Trophoblast cell (in vitro differentiated cells and primary cell): ENCODE measurements at regions not wholly inside any gene's neighbourhood (a gene's known extent, or its start where the extent isn't known, plus 50 kb on each side); places are given as distances from the start of the nearest gene placed in this dataset.

ENCODE experiments used
- DNase-seq, 2 donors: peaks; one replicate each; pipeline ENCODE4 v3.0.0-alpha.2; 2016
- H2AFZ ChIP-seq: 2 replicates; pipeline ENCODE4 v1.6.1; 2013; ENCODE audit warnings: low read length, moderate library complexity, mild to moderate bottlenecking; ENCODE audit not compliant: insufficient read depth, poor library complexity
- H2AK5ac ChIP-seq: 2 replicates; pipeline ENCODE4 v1.6.1; 2013; ENCODE audit warnings: mild to moderate bottlenecking, low read length
- H2BK120ac ChIP-seq: 2 replicates; pipeline ENCODE4 v1.6.1; 2013; ENCODE audit warnings: low read length, mild to moderate bottlenecking, moderate library complexity; ENCODE audit not compliant: insufficient read depth, poor library complexity
- H2BK12ac ChIP-seq: 2 replicates; pipeline ENCODE4 v1.6.1; 2013; ENCODE audit warnings: mild to moderate bottlenecking, low read length, moderate library complexity
- H2BK5ac ChIP-seq: 2 replicates; pipeline ENCODE4 v1.6.1; 2013; ENCODE audit warnings: low read length, low read depth, moderate library complexity, mild to moderate bottlenecking; ENCODE audit not compliant: poor library complexity
- H3K14ac ChIP-seq: 2 replicates; pipeline ENCODE4 v1.6.1; 2013; ENCODE audit warnings: mild to moderate bottlenecking, low read length
- H3K18ac ChIP-seq: 2 replicates; pipeline ENCODE4 v1.6.1; 2013; ENCODE audit warnings: mild to moderate bottlenecking, low read length
- H3K23ac ChIP-seq: 2 replicates; pipeline ENCODE4 v1.6.1; 2013; ENCODE audit warnings: low read length
- H3K27ac ChIP-seq: 2 replicates; pipeline ENCODE4 v1.5.1; 2013; ENCODE audit warnings: low read depth, mild to moderate bottlenecking, inconsistent platforms, low read length, moderate library complexity
- H3K27me3 ChIP-seq: 2 replicates; pipeline ENCODE4 v1.6.1; 2013; ENCODE audit warnings: inconsistent platforms, mild to moderate bottlenecking, low read length, moderate library complexity; ENCODE audit not compliant: insufficient read depth
- H3K36me3 ChIP-seq, 2 experiments: 1 replicate in 1 of 2; 2 replicates in 1 of 2; pipeline ENCODE4 v1.6.1; 2013; ENCODE audit warnings: low read length in 2 of 2, mild to moderate bottlenecking in 2 of 2, moderate library complexity in 1 of 2; ENCODE audit not compliant: insufficient read depth in 2 of 2, control insufficient read depth in 1 of 2
- H3K4ac ChIP-seq: 2 replicates; pipeline ENCODE4 v1.6.1; 2013; ENCODE audit warnings: low read depth, mild to moderate bottlenecking, low read length, moderate library complexity
- H3K4me1 ChIP-seq, 2 experiments: 1 replicate in 1 of 2; 2 replicates in 1 of 2; pipeline ENCODE4 v1.6.1; 2013; ENCODE audit warnings: low read length in 2 of 2, mild to moderate bottlenecking in 2 of 2, moderate library complexity in 1 of 2; ENCODE audit not compliant: insufficient read depth in 2 of 2, control insufficient read depth in 1 of 2
- H3K4me2 ChIP-seq: 2 replicates; pipeline ENCODE4 v1.6.1; 2013; ENCODE audit warnings: inconsistent platforms, mild to moderate bottlenecking, low read length, moderate library complexity
- H3K4me3 ChIP-seq: 2 replicates; pipeline ENCODE4 v1.5.1; 2013; ENCODE audit warnings: mild to moderate bottlenecking, low read depth, low read length, inconsistent platforms
- H3K79me1 ChIP-seq: one replicate; pipeline ENCODE4 v1.6.1; 2013; ENCODE audit warnings: low read length
- H3K79me2 ChIP-seq: 2 replicates; pipeline ENCODE4 v1.6.1; 2013; ENCODE audit warnings: low read length, mild to moderate bottlenecking; ENCODE audit not compliant: control insufficient read depth, insufficient read depth, poor library complexity
- H3K9ac ChIP-seq: 2 replicates; pipeline ENCODE4 v1.6.1; 2013; ENCODE audit warnings: mild to moderate bottlenecking, low read length
- H3K9me3 ChIP-seq: 2 replicates; pipeline ENCODE4 v1.6.1; 2013; ENCODE audit warnings: low read depth, mild to moderate bottlenecking, control low read depth, inconsistent platforms, low read length; ENCODE audit not compliant: insufficient read depth
- H4K12ac ChIP-seq: 2 replicates; pipeline ENCODE4 v1.6.1; 2013; ENCODE audit warnings: low read depth, mild to moderate bottlenecking, low read length, moderate library complexity
- H4K8ac ChIP-seq: 2 replicates; pipeline ENCODE4 v1.6.1; 2013; ENCODE audit warnings: low read depth, mild to moderate bottlenecking, low read length, moderate library complexity
- H4K91ac ChIP-seq: one replicate; pipeline ENCODE4 v1.6.1; 2013; ENCODE audit warnings: low read depth, mild to moderate bottlenecking, low read length, moderate library complexity
- WGBS: extraction: QIAGEN DNeasy Blood & Tissue Kit; methylation state at CpG from one replicate; pipeline ENCODE4 v1.1.7; 2013; ENCODE audit warnings: missing lambda C conversion rate; ENCODE audit not compliant: insufficient read length, insufficient coverage; ENCODE audit errors: extremely low coverage; 5-methylcytosine and 5-hydroxymethylcytosine counted together

DNA sequence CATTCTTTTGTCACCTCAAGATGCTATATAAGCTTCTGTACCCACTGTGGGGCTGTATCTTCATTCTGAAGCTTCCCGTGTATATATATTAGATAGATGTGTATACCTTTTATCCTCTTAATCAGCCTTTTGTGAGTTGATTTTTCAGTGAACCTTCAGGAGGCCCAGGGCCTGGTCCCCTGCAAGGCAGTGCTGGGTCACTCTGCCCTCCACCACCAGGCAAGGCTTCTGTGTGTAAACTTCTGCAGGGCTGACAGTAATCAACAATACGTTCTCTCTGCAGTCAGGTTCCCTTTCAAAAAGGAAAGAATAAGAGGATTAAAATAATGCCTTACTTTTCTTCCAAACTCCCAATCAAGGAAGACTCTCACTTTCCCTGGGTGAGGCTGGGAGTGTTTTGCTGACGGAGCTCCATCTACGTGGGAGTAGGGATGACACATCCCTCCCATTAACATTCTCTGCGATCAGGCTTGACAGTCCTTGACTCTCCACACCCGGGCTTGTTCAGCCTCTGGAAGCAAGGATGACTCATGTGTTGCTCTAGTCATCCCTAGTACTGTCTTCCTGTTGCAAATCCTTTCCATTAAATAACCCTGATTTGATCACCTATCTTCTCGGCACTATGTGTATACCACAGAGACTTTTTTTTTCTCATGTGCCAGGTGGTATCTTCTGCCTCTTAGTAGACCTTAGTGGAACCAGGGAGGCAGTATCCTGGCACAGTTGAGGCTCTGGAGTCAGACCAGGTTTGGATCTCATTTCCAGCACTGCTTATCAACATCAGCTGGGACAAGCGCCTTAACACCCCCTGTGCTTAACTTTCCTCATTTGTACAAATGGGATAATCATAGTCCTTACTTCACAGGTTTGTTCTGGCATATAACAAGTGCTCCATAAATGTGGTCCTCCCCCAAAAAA is 70.3 kb upstream of the KCNK1 start:
- H3K4me2 ChIP-seq = no peak overlapping the region
- peak overlapping the region; percentile 84 for H3K27ac ChIP-seq
- H3K4me1 ChIP-seq = peaks cover 4 to 10% of the 10 kb centered on the region in 2 experiments
- H2AFZ ChIP-seq = no peak overlapping the region
- no CpG with 5 or more reads among the region's 8 CpGs for whole genome bisulfite sequencing
- H3K9me3 ChIP-seq = no peaks in the 10 kb centered on the region
- H3K4ac ChIP-seq = no peak overlapping the region
- H3K79me2 ChIP-seq = no peaks in the 10 kb centered on the region
- no peak overlapping the region for H3K4me3 ChIP-seq
- no peak overlapping the region for H3K23ac ChIP-seq
- H3K18ac ChIP-seq = no peak overlapping the region
- H2AK5ac ChIP-seq = no peak overlapping the region
- H4K12ac ChIP-seq = no peak overlapping the region
- peak overlapping the region; percentile 61 for H4K8ac ChIP-seq
- DNase-seq = peak; percentile 54 to 58
- peak overlapping the region; percentile 70 for H4K91ac ChIP-seq
- H3K27me3 ChIP-seq = no peaks in the 10 kb centered on the region
- H2BK12ac ChIP-seq = peak overlapping the region; percentile 90
- H3K14ac ChIP-seq = no peak overlapping the region
- H2BK120ac ChIP-seq = peak overlapping the region; percentile 75
- no peak overlapping the region for H3K9ac ChIP-seq
- H2BK5ac ChIP-seq = peak overlapping the region; percentile 90
- H3K79me1 ChIP-seq = peaks cover 2% of the 10 kb centered on the region
- H3K36me3 ChIP-seq = peaks cover 0 to 2% of the 10 kb centered on the region in 2 experiments

DNA sequence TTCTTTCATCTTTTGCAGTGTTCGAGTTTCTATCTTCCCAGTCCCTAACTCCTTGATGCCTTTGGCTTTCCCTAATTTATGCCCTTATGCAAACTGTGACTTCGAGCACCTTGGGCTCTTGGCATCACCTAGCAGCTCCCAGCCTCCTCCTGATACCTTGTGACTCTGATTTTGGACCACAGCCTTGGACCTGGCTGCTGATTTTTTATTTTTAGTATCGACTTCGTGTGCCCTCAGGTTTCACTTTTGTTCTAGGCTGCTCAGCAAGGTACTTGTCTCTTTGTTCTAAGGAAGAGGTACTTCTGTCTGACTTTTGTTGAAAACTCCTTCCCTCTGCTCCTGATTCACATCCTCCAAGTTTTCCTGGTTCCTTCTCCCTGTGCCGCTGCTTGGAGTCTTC is 69.6 kb upstream of the KCNK1 start:
- no peak for DNase-seq
- Histone ChIP-seq H3K36me3 (peaks cover 0 to 2% of the 10 kb centered on the region in 2 experiments), H3K9ac (no peak overlapping the region), H3K79me1 (peaks cover 2% of the 10 kb centered on the region), H3K18ac (no peak overlapping the region), H3K4me2 (no peak overlapping the region), H2AFZ (no peak overlapping the region), H3K27me3 (no peaks in the 10 kb centered on the region), H2BK120ac (no peak overlapping the region), H3K9me3 (no peaks in the 10 kb centered on the region), H3K79me2 (no peaks in the 10 kb centered on the region), H3K27ac (no peak overlapping the region), H3K4me3 (no peak overlapping the region), H4K8ac (no peak overlapping the region), H4K91ac (no peak overlapping the region), H2BK5ac (no peak overlapping the region), H2BK12ac (no peak overlapping the region), H3K14ac (no peak overlapping the region), H3K4me1 (peaks cover 4 to 10% of the 10 kb centered on the region in 2 experiments), H4K12ac (no peak overlapping the region), H3K23ac (no peak overlapping the region), H2AK5ac (no peak overlapping the region), H3K4ac (no peak overlapping the region)
- no CpG with 5 or more reads among the region's 5 CpGs for WGBS

DNA sequence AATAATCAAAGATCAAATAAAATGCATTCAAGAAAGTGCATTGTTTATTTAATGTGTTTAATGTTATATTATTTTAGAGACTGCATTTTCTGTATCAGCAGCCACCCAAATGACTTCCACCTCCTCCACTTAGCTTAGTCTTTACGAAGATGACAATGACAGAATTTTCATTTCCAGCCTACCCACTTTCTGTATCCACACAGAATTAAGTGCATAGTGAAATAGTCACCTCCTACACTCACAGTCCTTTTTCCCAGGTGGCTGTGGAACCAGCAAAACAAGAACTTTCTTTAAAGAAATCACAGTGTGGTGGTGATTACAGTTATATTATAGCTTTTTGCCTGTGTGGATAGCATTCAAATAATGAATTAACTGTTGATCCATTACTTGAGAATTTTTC is 66.2 kb upstream of the KCNK1 start:
- Histone ChIP-seq H3K4me1 (peaks cover 4 to 9% of the 10 kb centered on the region in 2 experiments), H3K27ac (no peak overlapping the region), H3K23ac (no peak overlapping the region), H3K9me3 (no peaks in the 10 kb centered on the region), H3K4me2 (no peak overlapping the region), H3K4me3 (no peak overlapping the region), H4K91ac (no peak overlapping the region), H3K14ac (no peak overlapping the region), H4K12ac (no peak overlapping the region), H2BK5ac (no peak overlapping the region), H3K4ac (no peak overlapping the region), H2AK5ac (no peak overlapping the region), H2BK120ac (no peak overlapping the region), H2AFZ (no peak overlapping the region), H3K27me3 (no peaks in the 10 kb centered on the region), H3K9ac (no peak overlapping the region), H4K8ac (no peak overlapping the region), H2BK12ac (no peak overlapping the region), H3K18ac (no peak overlapping the region), H3K79me2 (no peaks in the 10 kb centered on the region), H3K79me1 (peaks cover 2% of the 10 kb centered on the region), H3K36me3 (peaks cover 0 to 1% of the 10 kb centered on the region in 2 experiments)
- DNase-seq = no peak
- no CpG with 5 or more reads among the region's 1 CpG for WGBS

DNA sequence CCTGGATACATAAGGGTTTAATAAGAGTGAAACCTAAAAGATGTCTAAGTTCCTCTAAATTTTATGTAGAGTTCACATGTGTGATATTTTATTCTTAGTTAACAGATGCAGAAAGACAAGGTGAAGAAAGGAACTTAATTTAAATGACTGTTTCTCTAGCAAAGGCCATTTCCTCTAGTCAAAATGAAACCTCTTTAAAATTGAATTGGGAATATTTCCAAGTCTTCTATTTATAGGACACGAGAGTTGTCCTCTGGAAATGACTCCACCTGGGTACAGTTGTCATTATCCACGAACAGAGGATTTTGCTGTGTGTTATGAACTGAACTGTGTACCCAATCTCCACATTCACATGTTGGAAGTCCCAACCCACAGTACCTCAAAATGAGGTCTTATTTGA is 64.5 kb upstream of the KCNK1 start:
- H4K91ac ChIP-seq = no peak overlapping the region
- no peaks in the 10 kb centered on the region for H3K79me2 ChIP-seq
- H3K79me1 ChIP-seq = no peaks in the 10 kb centered on the region
- no peak overlapping the region for H2AK5ac ChIP-seq
- H3K18ac ChIP-seq = no peak overlapping the region
- no peak overlapping the region for H3K23ac ChIP-seq
- H3K9ac ChIP-seq = no peak overlapping the region
- H3K27me3 ChIP-seq = no peaks in the 10 kb centered on the region
- no peaks in the 10 kb centered on the region for H3K9me3 ChIP-seq
- H2BK5ac ChIP-seq = no peak overlapping the region
- no CpG with 5 or more reads among the region's 2 CpGs for WGBS
- peaks cover 0 to 1% of the 10 kb centered on the region in 2 experiments for H3K36me3 ChIP-seq
- no peak overlapping the region for H3K4me2 ChIP-seq
- H4K12ac ChIP-seq = no peak overlapping the region
- H2AFZ ChIP-seq = no peak overlapping the region
- no peak overlapping the region for H4K8ac ChIP-seq
- no peak overlapping the region for H3K4me3 ChIP-seq
- no peaks in the 10 kb centered on the region for H3K4me1 ChIP-seq
- no peak overlapping the region for H2BK12ac ChIP-seq
- no peak overlapping the region for H3K4ac ChIP-seq
- no peak overlapping the region for H3K14ac ChIP-seq
- no peak overlapping the region for H3K27ac ChIP-seq
- H2BK120ac ChIP-seq = no peak overlapping the region
- no peak for DNase-seq
